ENCODE measurements at regions not wholly inside any gene's neighbourhood (a gene's known extent, or its start where the extent isn't known, plus 50 kb on each side); places are given as distances from the start of the nearest gene placed in this dataset.
"Not testable (repeated sequence)": the region's sequence is repeated elsewhere in the genome, so short reads cannot be mapped to it uniquely, and the experiment has no call there.

- DNase-seq = no peak
These were observed 447.5 kb upstream of the HSF2 start for GRCh38 chr6:121951918-121952379.

- DNase-seq = not testable (repeated sequence)
These were observed 444.1 kb upstream of the HSF2 start for GRCh38 chr6:121955401-121955800.

GRCh38 chr6:121956782-121957181 lies 442.7 kb upstream of the HSF2 start:
- no peak for DNase-seq

- DNase-seq = peak; percentile 31
These were observed 440.0 kb upstream of the HSF2 start for GRCh38 chr6:121959501-121959900.

GRCh38 chr6:121961619-121962125 lies 437.8 kb upstream of the HSF2 start:
- no peak for DNase-seq

GRCh38 chr6:121963826-121964225 lies 435.6 kb upstream of the HSF2 start:
- no peak for DNase-seq

GRCh38 chr6:121965739-121966138 lies 433.7 kb upstream of the HSF2 start:
- DNase-seq = no peak

- no peak for DNase-seq
These were observed 431.8 kb upstream of the HSF2 start for GRCh38 chr6:121967631-121968030.

- DNase-seq = peak; percentile 85
These were observed 427.5 kb upstream of the HSF2 start for GRCh38 chr6:121971931-121972335.

GRCh38 chr6:121984956-121985355 lies 414.5 kb upstream of the HSF2 start:
- no peak for DNase-seq

GRCh38 chr6:121993362-121993761 lies 406.1 kb upstream of the HSF2 start:
- DNase-seq = no peak

GRCh38 chr6:121994919-121995318 lies 404.5 kb upstream of the HSF2 start:
- no peak for DNase-seq

- DNase-seq = no peak
These were observed 400.8 kb upstream of the HSF2 start for GRCh38 chr6:121998631-121999030.

- no peak for DNase-seq
These were observed 399.9 kb upstream of the HSF2 start for GRCh38 chr6:121999456-122000065.

- DNase-seq = no peak
These were observed 393.8 kb upstream of the HSF2 start for GRCh38 chr6:122005661-122006060.

- peak; percentile 19 for DNase-seq
These were observed 392.1 kb upstream of the HSF2 start for GRCh38 chr6:122007339-122007738.

GRCh38 chr6:122008101-122008999 lies 391.1 kb upstream of the HSF2 start:
- no peak for DNase-seq

GRCh38 chr6:122009000-122009350 lies 390.5 kb upstream of the HSF2 start:
- no peak for DNase-seq

GRCh38 chr6:122012578-122012977 lies 386.9 kb upstream of the HSF2 start:
- DNase-seq = no peak

GRCh38 chr6:122014961-122015360 lies 384.5 kb upstream of the HSF2 start:
- DNase-seq = no peak

GRCh38 chr6:122020588-122021264 lies 378.7 kb upstream of the HSF2 start:
- peak; percentile 44 for DNase-seq

- DNase-seq = no peak
These were observed 374.3 kb upstream of the HSF2 start for GRCh38 chr6:122025104-122025503.

GRCh38 chr6:122026582-122027369 lies 372.7 kb upstream of the HSF2 start:
- no peak for DNase-seq

Measured in OCI-M1 (cell line).